ENCODE measurements at regions not wholly inside any gene's neighbourhood (a gene's known extent, or its start where the extent isn't known, plus 50 kb on each side); places are given as distances from the start of the nearest gene placed in this dataset.

DNA sequence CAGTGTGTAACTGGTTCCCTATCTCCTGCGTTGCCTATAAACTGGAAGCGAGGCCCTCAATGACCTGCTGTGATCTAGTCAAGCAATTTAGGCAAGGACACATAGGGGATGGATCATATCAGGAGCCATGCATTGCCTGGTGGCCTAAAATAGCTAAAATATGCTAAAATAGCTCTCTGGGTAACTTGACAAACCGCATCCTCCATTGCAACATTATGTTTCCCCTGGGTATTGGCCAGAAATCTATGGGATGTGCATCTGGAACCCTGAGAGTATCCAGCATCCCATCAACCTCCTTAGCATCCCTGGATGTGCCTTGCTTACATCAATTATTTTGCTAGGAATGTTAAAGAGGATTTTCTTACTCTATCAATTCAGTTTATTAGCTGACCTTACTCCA lies 91.7 kb upstream of the ADCY1 start:
- TF ChIP-seq, protein P1, sequence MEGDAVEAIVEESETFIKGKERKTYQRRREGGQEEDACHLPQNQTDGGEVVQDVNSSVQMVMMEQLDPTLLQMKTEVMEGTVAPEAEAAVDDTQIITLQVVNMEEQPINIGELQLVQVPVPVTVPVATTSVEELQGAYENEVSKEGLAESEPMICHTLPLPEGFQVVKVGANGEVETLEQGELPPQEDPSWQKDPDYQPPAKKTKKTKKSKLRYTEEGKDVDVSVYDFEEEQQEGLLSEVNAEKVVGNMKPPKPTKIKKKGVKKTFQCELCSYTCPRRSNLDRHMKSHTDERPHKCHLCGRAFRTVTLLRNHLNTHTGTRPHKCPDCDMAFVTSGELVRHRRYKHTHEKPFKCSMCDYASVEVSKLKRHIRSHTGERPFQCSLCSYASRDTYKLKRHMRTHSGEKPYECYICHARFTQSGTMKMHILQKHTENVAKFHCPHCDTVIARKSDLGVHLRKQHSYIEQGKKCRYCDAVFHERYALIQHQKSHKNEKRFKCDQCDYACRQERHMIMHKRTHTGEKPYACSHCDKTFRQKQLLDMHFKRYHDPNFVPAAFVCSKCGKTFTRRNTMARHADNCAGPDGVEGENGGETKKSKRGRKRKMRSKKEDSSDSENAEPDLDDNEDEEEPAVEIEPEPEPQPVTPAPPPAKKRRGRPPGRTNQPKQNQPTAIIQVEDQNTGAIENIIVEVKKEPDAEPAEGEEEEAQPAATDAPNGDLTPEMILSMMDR (IDR thresholded peaks at IDR 0.05), result no peak
- TF ChIP-seq REST (IDR thresholded peaks at IDR 0.05; ENCODE audit: insufficient read depth in 1 of 2, low read depth in 2 of 2, low read length in 1 of 2), result no peak
- no peak for TF ChIP-seq SIN3A (IDR thresholded peaks at IDR 0.05; ENCODE audit: borderline replicate concordance, insufficient read depth, low read depth, low read length)
